Activated T-cell treated with anti-CD3 and anti-CD28 coated beads for 1 hour (primary cell): ENCODE measurements at regions not wholly inside any gene's neighbourhood (a gene's known extent, or its start where the extent isn't known, plus 50 kb on each side); places are given as distances from the start of the nearest gene placed in this dataset.

Experiments used
- DNase-seq: peaks from one replicate; pipeline ENCODE4 v3.0.0-alpha.2; 2020; ENCODE audit warnings: low read depth

DNA sequence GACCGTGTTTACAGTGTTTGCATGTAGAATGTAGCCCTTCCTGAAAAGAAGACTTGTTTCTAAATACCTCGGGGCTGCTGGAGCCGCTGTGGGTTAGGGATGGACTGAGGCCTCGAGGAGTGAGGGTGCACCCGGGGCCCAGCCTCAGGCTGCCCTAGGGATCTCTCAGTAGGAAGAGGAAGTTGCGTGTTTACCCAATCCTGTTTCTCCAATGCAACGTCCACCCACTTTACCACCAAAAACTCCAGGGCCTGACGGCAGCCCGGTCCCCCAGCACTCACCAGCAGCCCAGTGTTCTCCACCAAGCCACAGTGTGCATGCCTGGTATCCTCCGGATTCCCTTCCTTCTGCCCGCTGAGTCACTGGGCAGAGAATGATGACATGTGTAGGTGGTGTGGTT is 255.8 kb downstream of the GLI2 start:
- no peak for DNase-seq

- DNase-seq, result no peak
Observed at GRCh38 chr2:120992791-120993555, 257.3 kb downstream of the GLI2 start.

- no peak for DNase-seq
Observed at GRCh38 chr2:120993661-120994060, 258.0 kb downstream of the GLI2 start.

DNA sequence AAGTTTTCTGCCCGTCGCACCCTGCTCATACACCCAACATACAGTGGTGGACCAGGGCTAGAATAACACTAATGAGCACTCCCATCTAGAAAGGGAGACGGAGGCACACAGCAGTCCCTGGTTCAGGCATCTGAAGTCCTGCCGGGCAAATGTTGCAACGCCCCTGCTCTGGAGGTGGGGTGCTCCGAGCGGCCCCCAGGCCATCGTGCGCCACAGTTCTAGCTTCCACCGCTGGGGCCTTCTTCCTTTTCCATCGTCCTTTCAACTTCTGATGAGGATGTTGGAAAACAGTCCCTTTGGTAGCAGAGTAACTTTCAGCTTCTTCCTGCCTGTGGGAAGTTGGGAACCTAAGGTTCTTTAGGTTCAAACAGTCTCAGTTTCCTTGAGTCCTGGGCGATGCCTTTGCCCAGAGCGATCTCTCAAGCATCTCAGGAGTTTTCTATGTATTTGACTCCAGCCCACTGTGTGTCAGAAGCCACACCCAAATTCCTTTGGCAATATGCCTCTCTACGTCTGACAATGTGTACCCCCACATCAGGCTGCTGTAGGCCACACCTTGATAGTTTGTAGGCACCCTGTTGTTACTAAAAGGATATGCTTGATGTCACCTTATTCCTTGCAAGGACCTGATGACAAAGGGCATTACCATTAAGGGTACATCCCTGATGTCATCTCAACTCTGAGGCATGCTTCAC is 258.8 kb downstream of the GLI2 start:
- no peak for DNase-seq

- DNase-seq, result no peak
Observed at GRCh38 chr2:120995152-120995551, 259.5 kb downstream of the GLI2 start.

- DNase-seq, result no peak
Observed at GRCh38 chr2:120995656-120996190, 260.1 kb downstream of the GLI2 start.

DNA sequence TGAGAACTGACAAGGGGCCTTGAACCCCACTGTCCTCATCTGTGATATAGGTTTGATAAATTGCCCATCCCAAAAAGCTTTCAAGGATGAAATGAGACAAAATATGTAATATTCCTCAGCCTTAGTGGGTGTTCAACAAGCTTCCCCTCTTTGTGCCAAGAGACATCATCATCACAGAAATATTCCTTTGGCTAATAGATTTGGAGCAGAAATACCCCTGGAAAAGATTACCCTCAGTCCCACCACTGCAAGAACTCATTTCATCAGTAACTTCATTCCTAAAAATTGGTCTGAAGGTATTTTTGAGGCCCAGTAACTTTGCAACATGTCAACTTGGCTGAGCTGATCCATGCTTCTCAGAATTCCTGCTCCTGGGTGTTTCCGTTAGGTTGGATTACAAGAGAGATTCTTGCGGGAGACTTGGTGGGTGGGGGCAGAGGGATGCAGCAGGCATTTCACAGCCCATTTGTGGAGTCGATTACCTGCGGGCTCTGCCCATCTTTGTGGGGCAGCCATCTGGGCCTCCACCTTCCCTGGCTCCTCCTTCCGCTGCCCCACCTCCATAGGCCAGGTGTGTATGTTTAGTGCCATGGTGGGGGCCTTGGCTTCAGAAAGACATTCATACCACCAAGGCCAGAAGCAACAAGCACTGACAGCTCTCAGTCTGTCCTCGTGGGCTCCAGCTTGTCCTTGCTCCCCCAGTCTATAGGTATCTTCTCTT is 263.9 kb downstream of the GLI2 start:
- no peak for DNase-seq

GRCh38 chr2:121000804-121001203 is 265.1 kb downstream of the GLI2 start:
- DNase-seq, result no peak

DNA sequence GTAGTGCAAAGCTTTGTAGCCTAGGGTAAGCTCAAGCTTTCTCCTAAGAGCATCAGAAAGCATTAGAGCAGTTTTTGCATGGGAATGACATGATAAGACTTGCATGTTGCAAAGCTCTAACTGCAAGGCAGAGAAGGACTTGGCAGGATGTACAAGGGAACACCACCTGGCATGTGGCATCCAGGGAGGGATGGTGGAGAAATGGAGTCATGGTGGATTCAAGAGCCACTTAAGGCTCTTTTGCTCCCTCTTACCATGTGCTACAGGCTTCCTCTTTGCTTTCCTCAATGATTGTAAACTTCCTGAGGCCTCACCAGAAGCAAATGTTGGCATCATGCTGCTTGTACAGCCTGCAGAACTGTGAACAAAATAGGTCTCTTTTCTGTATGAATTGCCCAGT is 266.0 kb downstream of the GLI2 start:
- DNase-seq, result no peak

- DNase-seq, result no peak
Observed at GRCh38 chr2:121002597-121002996, 266.9 kb downstream of the GLI2 start.

DNA sequence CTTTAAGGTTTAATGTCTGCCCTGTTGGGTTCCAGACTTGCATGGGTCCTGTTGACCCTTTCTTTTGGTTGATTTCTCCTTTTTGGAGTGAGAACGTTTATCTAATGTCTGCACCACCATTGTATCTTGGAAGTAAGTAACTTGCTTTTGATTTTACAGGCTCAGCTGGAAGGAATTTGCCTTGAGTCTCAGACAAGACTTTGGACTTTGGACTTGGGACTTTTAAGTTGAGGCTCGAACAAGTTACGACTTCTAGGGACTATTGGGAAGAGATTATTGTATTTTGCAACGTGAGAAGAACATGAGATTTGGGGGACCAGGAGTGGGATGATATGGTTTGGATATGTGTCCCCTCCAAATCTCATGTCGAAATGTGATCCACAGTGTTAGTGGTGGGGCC is 267.7 kb downstream of the GLI2 start:
- DNase-seq, result no peak

DNA sequence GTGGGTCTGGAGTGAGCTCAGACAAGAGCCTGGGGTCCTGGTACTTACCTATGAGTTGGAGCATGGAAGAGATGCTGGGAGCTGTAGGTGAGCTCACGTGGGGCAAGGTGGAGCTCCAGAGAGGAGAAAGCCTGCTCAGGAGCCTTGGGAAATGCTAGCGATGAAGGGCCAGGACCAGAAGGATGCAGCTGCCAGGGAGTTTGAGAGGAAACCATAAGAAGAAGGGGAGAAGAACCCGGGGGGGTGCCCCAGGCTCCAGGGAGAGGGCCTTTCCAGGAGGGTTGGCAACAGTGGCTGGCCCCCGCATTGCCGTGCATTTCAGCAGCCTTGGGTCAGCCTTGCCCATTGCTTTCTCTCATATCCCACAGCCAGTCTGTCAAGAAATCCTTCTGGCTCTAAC is 268.7 kb downstream of the GLI2 start:
- no peak for DNase-seq

DNA sequence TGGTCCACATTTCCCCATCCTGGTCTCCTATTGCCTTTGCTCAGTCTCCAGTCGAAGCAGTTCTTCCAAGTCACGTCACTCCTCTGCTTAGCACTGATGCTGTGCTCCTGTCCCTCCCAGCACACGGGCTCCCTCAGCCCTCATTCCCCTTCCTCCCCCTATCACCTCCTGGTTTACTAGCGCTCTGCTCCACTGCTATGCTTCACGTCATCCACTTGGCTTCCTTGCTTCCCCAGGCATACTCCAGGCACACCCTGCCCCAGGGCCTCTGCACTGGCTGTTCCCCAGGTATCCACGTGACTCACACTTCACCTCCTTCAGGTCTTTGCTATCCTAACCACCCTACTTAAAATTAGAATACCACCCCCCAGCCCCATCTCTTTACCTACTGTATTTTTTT is 269.3 kb downstream of the GLI2 start:
- no peak for DNase-seq

GRCh38 chr2:121005453-121005852 is 269.8 kb downstream of the GLI2 start:
- DNase-seq, result no peak

DNA sequence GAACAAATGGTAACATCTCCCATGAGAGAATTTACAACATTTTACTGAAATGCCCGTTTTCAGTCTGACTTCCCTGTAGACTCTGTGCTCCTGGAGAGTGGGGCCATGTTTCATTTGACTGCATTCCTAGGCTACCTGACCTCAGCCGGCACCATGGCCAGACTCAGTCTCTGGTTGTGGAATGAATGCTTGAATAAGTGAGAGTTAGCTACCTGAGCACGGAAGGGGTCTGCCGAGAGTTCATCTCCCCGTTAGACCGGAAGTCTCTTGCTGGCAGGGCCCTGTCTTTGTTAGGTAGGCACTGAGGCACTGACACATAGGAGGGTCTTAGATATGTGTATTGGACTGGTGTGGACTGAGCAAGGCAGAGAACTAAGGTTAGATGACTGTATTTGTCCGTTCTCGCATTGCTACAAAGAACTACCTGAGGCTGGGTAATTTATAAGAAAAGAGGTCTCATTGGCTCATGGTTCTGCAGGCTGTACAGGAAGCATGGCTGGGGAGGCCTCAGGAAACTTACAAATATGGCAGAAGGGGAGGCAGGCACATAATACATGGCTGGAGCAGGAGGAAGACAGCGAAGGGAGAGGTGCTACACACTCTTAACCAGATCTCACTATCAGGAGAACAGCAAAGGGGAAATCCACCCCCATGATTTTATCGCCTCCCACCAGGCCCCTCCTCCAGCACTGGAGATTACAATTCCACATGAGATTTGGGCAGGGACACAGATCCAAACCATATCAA is 271.2 kb downstream of the GLI2 start:
- DNase-seq, result no peak

DNA sequence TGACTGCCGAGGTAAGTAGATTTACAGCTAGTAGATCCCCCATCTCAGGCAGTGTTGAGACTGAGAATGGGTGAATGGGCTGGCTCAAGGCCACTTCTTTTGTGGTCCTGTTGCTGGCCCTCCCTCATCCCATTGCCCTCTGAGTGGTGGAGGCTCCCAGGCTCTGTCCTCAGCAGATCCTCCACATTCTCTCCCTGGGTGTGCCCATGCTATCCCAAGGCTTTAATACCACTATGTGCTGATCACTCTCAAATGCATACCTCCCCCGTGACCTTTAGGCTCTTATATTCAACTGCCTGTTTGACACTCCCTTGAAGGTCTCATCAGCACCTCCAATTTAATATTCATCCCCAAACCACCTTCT is 271.8 kb downstream of the GLI2 start:
- DNase-seq, result no peak

DNA sequence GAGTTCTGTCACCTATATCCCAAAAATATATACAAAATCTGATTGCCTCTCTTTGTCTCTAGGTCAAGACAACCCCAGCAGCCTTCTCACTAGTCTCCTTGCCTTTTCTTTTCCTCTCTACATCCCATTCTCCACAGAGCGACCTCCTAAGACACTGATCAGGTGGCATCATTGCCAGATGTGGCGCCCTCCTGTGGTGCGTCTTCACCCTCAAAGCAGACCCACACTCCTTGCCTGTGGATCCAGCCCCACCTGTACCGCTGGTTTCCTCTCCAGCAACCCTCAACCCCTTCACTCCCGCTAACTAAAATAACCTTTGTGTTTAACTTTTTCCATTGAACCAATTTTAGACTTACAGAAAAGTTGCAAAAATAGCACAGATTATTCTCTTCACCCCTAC is 273.3 kb downstream of the GLI2 start:
- DNase-seq, result no peak

- no peak for DNase-seq
Observed at GRCh38 chr2:121010998-121011397, 274.0 kb downstream of the TFCP2L1 start.

GRCh38 chr2:121014876-121015275 is 270.1 kb downstream of the TFCP2L1 start:
- no peak for DNase-seq

GRCh38 chr2:121015971-121016485 is 269.0 kb downstream of the TFCP2L1 start:
- no peak for DNase-seq

GRCh38 chr2:121017396-121017795 is 267.6 kb downstream of the TFCP2L1 start:
- DNase-seq, result no peak
